ENCODE measurements at regions not wholly inside any gene's neighbourhood (a gene's known extent, or its start where the extent isn't known, plus 50 kb on each side); places are given as distances from the start of the nearest gene placed in this dataset.

- TF ChIP-seq CTCF (IDR thresholded peaks at IDR 0.05) (no peak), POLR2A (IDR thresholded peaks at IDR 0.05) (no peak)
Measured at GRCh38 chr2:5798084-5798483, 105.9 kb downstream of the SOX11 start.

All from Peyer's patch (tissue), 4 donors.